IgD-negative memory B cell (primary cell): ENCODE measurements at regions not wholly inside any gene's neighbourhood (a gene's known extent, or its start where the extent isn't known, plus 50 kb on each side); places are given as distances from the start of the nearest gene placed in this dataset.
"Not testable (repeated sequence)": the region's sequence is repeated elsewhere in the genome, so short reads cannot be mapped to it uniquely, and the experiment has no call there.

ENCODE experiments used
- H3K27ac Mint-ChIP-seq, 3 donors: one replicate each; pipeline ENCODE4 v1.8.0; 2020 to 2022; ENCODE audit warnings: mild to moderate bottlenecking in 3 of 3, mixed read lengths in 3 of 3, moderate library complexity in 1 of 3
- H3K27me3 Mint-ChIP-seq: one replicate; pipeline ENCODE4 v1.8.0; 2021; ENCODE audit warnings: mixed read lengths
- H3K36me3 Mint-ChIP-seq: one replicate; pipeline ENCODE4 v1.8.0; 2020; ENCODE audit warnings: mild to moderate bottlenecking, mixed read lengths
- H3K4me1 Mint-ChIP-seq, 3 donors: one replicate each; pipeline ENCODE4 v1.8.0; 2020 to 2022; ENCODE audit warnings: mixed read lengths in 3 of 3, mild to moderate bottlenecking in 1 of 3
- H3K4me3 Mint-ChIP-seq, 4 donors: one replicate each; pipeline ENCODE4 v1.8.0; 2020 to 2022; ENCODE audit warnings: mild to moderate bottlenecking in 4 of 4, mixed read lengths in 4 of 4, moderate library complexity in 3 of 4
- H3K9me3 Mint-ChIP-seq, 3 donors: one replicate each; pipeline ENCODE4 v1.8.0; 2020 to 2021; ENCODE audit warnings: mixed read lengths in 3 of 3, mild to moderate bottlenecking in 1 of 3

- Mint-ChIP-seq H3K27ac (no peak overlapping the region), H3K36me3 (no peaks in the 10 kb centered on the region), H3K27me3 (no peaks in the 10 kb centered on the region), H3K4me3 (no peak overlapping the region), H3K4me1 (no peaks in the 10 kb centered on the region), H3K9me3 (no peaks in the 10 kb centered on the region)
Measured at GRCh38 chr16:22638393-22639206, 127.9 kb downstream of the NPIPB5 start.

- no peaks in the 10 kb centered on the region for H3K27me3 Mint-ChIP-seq
- H3K4me3 Mint-ChIP-seq: no peak overlapping the region
- no peaks in the 10 kb centered on the region for H3K36me3 Mint-ChIP-seq
- no peak overlapping the region for H3K27ac Mint-ChIP-seq
- H3K9me3 Mint-ChIP-seq: no peaks in the 10 kb centered on the region
- H3K4me1 Mint-ChIP-seq: no peaks in the 10 kb centered on the region
Measured at GRCh38 chr16:22641131-22641628, 130.5 kb downstream of the NPIPB5 start.

GRCh38 chr16:22642416-22643088 is 131.9 kb downstream of the NPIPB5 start:
- no peaks in the 10 kb centered on the region for H3K36me3 Mint-ChIP-seq
- H3K9me3 Mint-ChIP-seq: no peaks in the 10 kb centered on the region
- H3K27me3 Mint-ChIP-seq: no peaks in the 10 kb centered on the region
- H3K27ac Mint-ChIP-seq: no peak overlapping the region
- no peaks in the 10 kb centered on the region for H3K4me1 Mint-ChIP-seq
- no peak overlapping the region for H3K4me3 Mint-ChIP-seq

- H3K4me3 Mint-ChIP-seq, H3K27ac Mint-ChIP-seq, H3K9me3 Mint-ChIP-seq, H3K27me3 Mint-ChIP-seq, H3K4me1 Mint-ChIP-seq, H3K36me3 Mint-ChIP-seq: not testable (repeated sequence)
Measured at GRCh38 chr16:22643203-22643602, 132.5 kb downstream of the NPIPB5 start.

- H3K36me3 Mint-ChIP-seq: no peaks in the 10 kb centered on the region
- no peak overlapping the region for H3K27ac Mint-ChIP-seq
- H3K27me3 Mint-ChIP-seq: no peaks in the 10 kb centered on the region
- no peaks in the 10 kb centered on the region for H3K9me3 Mint-ChIP-seq
- no peak overlapping the region for H3K4me3 Mint-ChIP-seq
- no peaks in the 10 kb centered on the region for H3K4me1 Mint-ChIP-seq
Measured at GRCh38 chr16:22643886-22644285, 133.2 kb downstream of the NPIPB5 start.

GRCh38 chr16:22645868-22646267 is 135.2 kb downstream of the NPIPB5 start:
- H3K9me3 Mint-ChIP-seq: no peaks in the 10 kb centered on the region
- no peaks in the 10 kb centered on the region for H3K4me1 Mint-ChIP-seq
- no peak overlapping the region for H3K27ac Mint-ChIP-seq
- no peak overlapping the region for H3K4me3 Mint-ChIP-seq
- H3K27me3 Mint-ChIP-seq: no peaks in the 10 kb centered on the region
- H3K36me3 Mint-ChIP-seq: no peaks in the 10 kb centered on the region

GRCh38 chr16:22646948-22647556 is 136.4 kb downstream of the NPIPB5 start:
- H3K27me3 Mint-ChIP-seq: peaks cover 7% of the 10 kb centered on the region
- H3K9me3 Mint-ChIP-seq: no peaks in the 10 kb centered on the region
- H3K27ac Mint-ChIP-seq: no peak overlapping the region
- H3K36me3 Mint-ChIP-seq: no peaks in the 10 kb centered on the region
- no peak overlapping the region for H3K4me3 Mint-ChIP-seq
- no peaks in the 10 kb centered on the region for H3K4me1 Mint-ChIP-seq

GRCh38 chr16:22648141-22648540 is 137.4 kb downstream of the NPIPB5 start:
- Mint-ChIP-seq H3K4me3 (no peak overlapping the region), H3K36me3 (no peaks in the 10 kb centered on the region), H3K4me1 (no peaks in the 10 kb centered on the region), H3K9me3 (no peaks in the 10 kb centered on the region), H3K27ac (no peak overlapping the region), H3K27me3 (peaks cover 7% of the 10 kb centered on the region)

- no peak overlapping the region for H3K27ac Mint-ChIP-seq
- H3K27me3 Mint-ChIP-seq: peaks cover 9% of the 10 kb centered on the region
- H3K36me3 Mint-ChIP-seq: no peaks in the 10 kb centered on the region
- H3K4me1 Mint-ChIP-seq: no peaks in the 10 kb centered on the region
- H3K4me3 Mint-ChIP-seq: no peak overlapping the region
- H3K9me3 Mint-ChIP-seq: no peaks in the 10 kb centered on the region
Measured at GRCh38 chr16:22648941-22649340, 138.2 kb downstream of the NPIPB5 start.

- H3K4me1 Mint-ChIP-seq, H3K4me3 Mint-ChIP-seq, H3K36me3 Mint-ChIP-seq, H3K27ac Mint-ChIP-seq, H3K9me3 Mint-ChIP-seq: not testable (repeated sequence)
- peaks cover 12% of the 10 kb centered on the region for H3K27me3 Mint-ChIP-seq
Measured at GRCh38 chr16:22651111-22651817, 140.6 kb downstream of the NPIPB5 start.

GRCh38 chr16:22652463-22652845 is 141.8 kb downstream of the NPIPB5 start:
- peaks cover 12% of the 10 kb centered on the region for H3K27me3 Mint-ChIP-seq
- H3K36me3 Mint-ChIP-seq: no peaks in the 10 kb centered on the region
- H3K27ac Mint-ChIP-seq: no peak overlapping the region

GRCh38 chr16:22653876-22654275 is 143.2 kb downstream of the NPIPB5 start:
- Mint-ChIP-seq H3K27ac (no peak overlapping the region), H3K4me3 (no peak overlapping the region), H3K36me3 (no peaks in the 10 kb centered on the region), H3K27me3 (peaks cover 13% of the 10 kb centered on the region), H3K9me3 (peaks cover 0 to 2% (median 0%) of the 10 kb centered on the region in 3 donors), H3K4me1 (no peaks in the 10 kb centered on the region)

More at GRCh38 chr16:22652463-22652845, 141.8 kb downstream of the NPIPB5 start:
- no peaks in the 10 kb centered on the region for H3K4me1 Mint-ChIP-seq
- peaks cover 0 to 2% (median 0%) of the 10 kb centered on the region in 3 donors for H3K9me3 Mint-ChIP-seq
- H3K4me3 Mint-ChIP-seq: no peak overlapping the region

GRCh38 chr16:22656573-22656972 is 145.9 kb downstream of the NPIPB5 start:
- not testable (repeated sequence) for H3K4me1 Mint-ChIP-seq, H3K36me3 Mint-ChIP-seq, H3K4me3 Mint-ChIP-seq

GRCh38 chr16:22659933-22660332 is 149.2 kb downstream of the NPIPB5 start:
- H3K36me3 Mint-ChIP-seq: no peaks in the 10 kb centered on the region
- H3K27me3 Mint-ChIP-seq: peaks cover 7% of the 10 kb centered on the region
- H3K4me3 Mint-ChIP-seq: no peak overlapping the region
- H3K9me3 Mint-ChIP-seq: peaks cover 0 to 2% (median 0%) of the 10 kb centered on the region in 3 donors
- H3K27ac Mint-ChIP-seq: no peak overlapping the region
- H3K4me1 Mint-ChIP-seq: no peaks in the 10 kb centered on the region

More at GRCh38 chr16:22656573-22656972, 145.9 kb downstream of the NPIPB5 start:
- H3K27ac Mint-ChIP-seq, H3K9me3 Mint-ChIP-seq: not testable (repeated sequence)
- H3K27me3 Mint-ChIP-seq: peaks cover 14% of the 10 kb centered on the region
